NCI-H1092 treated with DMSO at 0.1 percent for 48 hours (cell line): ENCODE measurements at regions not wholly inside any gene's neighbourhood (a gene's known extent, or its start where the extent isn't known, plus 50 kb on each side); places are given as distances from the start of the nearest gene placed in this dataset.
"Not testable (repeated sequence)": the region's sequence is repeated elsewhere in the genome, so short reads cannot be mapped to it uniquely, and the experiment has no call there.

ENCODE experiments used
- DNase-seq: peaks from one replicate; lab custom pipeline; 2025; lab: John Stamatoyannopoulos, UW

- DNase-seq: not testable (repeated sequence)
Measured at GRCh38 chr9:104195142-104195541, 101.0 kb downstream of the SMC2 start.

DNA sequence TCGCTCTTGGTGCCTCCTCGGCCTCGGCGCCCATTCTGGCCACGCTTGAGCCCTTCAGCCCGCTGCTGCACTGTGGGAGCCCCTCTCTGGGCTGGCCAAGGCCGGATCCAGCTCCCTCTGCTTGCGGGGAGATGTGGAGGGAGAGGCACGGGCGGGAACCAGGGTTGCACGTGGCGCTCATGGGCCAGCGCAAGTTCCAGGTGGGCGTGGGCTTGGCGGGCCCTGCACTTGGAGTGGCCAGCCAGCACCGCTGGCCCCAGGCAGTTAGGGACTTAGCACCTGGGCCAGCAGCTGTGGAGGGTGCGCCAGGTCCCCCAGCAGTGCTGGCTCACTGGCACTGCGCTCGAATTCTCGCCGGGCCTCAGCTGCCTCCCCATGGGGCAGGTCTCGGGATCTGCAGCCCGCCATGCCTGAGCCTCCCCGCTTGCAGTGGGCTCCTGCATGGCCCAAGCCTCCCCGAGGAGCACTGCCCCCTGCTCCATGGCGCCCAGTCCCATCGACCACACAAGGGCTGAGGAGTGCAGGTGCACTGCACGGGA is 106.4 kb downstream of the SMC2 start:
- no peak for DNase-seq

DNA sequence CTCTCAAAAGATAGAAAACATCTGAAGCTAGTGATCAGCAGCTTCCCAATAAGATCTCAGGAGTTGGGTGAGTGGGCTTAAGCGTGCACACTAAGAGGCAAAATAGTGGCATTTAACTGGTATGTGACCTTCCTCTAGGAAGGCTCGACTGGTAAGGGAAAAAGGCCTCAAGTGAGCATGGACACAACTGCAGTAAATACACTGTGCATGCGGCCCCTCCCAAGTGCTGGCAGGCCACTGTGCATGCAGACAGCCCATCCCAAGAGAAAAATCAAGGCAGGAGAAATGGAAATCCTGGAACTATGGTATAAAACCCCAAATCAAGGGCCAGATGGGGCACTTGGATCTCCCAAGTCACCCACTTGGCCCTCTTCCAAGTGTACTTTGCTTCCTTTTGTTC is 112.7 kb downstream of the SMC2 start:
- no peak for DNase-seq

GRCh38 chr9:104209387-104209786 is 115.3 kb downstream of the SMC2 start:
- DNase-seq: no peak

GRCh38 chr9:104227108-104227507 is 133.0 kb downstream of the SMC2 start:
- DNase-seq: no peak

DNA sequence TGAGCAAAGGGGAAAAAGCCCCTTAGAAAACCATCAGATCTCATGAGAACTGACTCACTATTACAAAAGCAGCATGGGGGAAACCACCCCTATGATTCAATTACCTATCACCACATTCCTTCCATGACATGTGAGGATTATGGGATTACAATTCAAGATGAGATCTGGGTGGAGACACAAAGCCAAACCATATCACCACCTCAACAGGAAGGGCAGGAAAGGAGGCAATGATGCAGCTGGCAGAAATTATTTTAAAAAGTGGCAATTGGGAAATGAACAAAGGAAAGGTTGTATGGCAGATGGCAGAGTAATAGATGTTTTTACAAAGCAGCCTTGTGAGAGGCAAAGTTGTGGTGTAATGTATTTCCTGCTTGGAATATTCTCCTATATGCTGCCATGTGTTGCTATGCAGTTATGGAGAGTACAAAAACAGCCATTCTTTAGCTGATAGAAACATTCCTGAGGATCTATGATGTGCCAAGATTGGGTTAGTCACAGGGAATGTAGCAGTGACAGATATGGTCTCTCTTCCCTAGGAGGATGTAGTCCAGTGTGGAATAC is 138.8 kb downstream of the SMC2 start:
- no peak for DNase-seq

DNA sequence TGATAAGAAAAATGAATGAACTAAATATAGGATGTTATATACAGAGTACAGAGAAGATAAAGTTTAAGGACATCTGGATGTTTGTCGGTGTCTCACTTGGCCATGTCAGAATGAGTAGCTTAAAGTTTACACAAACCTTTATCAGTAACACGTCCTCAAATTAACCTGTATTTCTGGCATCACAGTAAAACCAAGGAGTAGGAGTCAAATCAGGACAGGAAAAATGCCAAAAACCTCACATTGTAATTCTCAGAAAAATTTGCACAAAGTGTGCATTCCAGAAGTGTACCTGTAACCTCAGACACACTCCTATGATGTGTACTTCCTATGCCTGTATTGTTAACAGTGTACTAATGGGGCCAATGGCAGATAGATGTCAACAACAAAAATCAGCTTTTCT is 139.3 kb downstream of the SMC2 start:
- no peak for DNase-seq

DNA sequence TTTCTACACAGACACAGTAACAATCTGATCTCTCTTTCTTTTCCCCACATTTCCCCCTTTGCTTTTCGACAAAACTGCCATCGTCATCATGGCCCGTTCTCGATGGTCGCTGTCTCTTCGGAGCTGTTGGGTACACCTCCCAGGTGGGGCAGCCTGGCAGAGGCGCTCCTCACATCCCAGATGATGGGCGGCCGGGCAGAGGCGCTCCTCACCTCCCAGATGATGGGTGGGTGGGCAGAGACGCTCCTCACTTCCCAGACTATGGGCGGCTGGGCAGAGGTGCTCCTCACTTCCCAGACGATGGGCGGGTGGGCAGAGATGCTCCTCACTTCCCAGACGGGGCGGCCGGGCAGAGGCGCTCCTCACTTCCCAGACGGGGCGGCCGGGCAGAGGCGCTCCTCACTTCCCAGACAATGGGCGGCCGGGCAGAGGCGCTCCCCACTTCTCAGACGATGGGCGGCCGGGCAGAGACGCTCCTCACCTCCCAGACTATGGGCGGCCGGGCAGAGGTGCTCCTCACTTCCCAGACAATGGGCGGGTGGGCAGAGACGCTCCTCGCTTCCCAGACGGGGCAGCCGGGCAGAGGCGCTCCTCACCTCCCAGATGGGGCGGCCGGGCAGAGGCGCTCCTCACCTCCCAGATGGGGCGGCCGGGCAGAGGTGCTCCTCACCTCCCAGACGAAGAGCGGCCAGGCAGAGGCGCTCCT is 140.7 kb downstream of the SMC2 start:
- not testable (repeated sequence) for DNase-seq

- not testable (repeated sequence) for DNase-seq
Measured at GRCh38 chr9:104235347-104236120, 141.4 kb downstream of the SMC2 start.

- no peak for DNase-seq
Measured at GRCh38 chr9:104238668-104239067, 144.6 kb downstream of the SMC2 start.

DNA sequence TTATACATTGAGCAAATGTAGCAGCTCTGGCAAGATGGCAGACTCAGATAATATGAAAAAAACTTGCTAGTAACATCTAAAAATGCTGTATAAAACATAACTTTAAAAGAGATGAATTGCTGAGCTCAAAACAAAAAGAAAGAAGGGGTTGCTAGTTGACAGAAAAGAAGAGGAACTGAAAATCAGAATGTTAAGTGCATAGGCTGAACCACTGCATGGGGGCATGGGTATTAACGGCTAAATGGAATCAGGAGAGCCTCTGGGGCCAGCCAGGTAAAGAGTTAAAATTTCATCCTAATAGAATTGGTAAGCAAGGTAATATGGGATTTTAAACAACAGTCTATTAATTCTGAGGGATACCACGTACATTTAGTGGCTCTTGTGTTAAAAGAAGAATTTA is 146.8 kb downstream of the SMC2 start:
- DNase-seq: no peak

DNA sequence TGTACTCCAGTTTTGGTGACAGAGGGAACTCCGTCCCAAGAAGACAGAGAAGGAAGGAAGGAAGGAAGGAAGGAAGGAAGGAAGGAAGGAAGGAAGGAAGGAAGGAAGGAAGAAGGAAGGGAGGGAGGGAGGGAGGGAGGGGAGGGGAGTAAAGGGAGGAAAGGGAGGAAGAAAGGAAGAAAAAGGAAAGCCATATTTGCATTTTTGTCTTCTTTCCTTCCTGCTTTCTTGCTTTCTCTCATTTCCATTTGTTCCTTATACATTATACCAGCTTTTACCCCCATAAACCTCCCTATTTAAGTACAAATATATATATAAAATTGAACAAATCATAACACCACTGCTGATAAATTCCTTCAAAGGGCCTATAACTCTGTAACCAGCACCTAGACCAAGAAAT is 151.8 kb downstream of the SMC2 start:
- DNase-seq: no peak

- no peak for DNase-seq
Measured at GRCh38 chr9:104247899-104248460, 153.9 kb downstream of the SMC2 start.

DNA sequence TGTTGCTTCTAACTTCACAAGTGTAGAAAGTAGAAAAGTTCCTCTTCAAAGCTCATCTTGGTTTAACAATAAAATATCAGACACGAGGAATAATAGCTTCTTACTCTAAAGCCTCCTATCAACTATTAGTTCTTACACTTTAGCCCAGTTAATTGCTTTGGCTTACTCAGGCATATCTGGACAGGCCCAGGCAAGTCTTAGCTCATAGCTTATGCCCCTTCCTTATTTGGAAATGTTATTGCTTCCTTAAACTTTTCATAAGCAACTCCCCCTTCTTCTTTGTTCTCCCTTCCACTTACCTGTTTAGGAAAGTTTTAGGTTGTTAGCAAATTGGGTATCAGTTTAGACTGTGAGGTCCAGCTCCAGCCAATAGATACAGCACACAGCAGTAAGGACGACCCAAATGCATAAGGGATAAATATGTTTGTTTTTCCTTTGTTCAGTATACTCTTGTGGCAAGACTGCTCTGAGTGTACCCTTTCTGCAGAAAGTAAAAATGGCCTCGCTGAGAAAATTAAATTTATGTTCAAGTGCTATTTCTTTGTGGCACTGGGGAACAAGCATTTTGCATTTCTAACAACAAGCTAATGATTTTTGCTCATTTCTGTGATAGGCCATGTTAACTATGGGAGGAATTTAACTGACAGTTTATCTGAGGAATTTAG is 162.1 kb downstream of the SMC2 start:
- no peak for DNase-seq

- DNase-seq: no peak
Measured at GRCh38 chr9:104256696-104257062, 162.6 kb downstream of the SMC2 start.

DNA sequence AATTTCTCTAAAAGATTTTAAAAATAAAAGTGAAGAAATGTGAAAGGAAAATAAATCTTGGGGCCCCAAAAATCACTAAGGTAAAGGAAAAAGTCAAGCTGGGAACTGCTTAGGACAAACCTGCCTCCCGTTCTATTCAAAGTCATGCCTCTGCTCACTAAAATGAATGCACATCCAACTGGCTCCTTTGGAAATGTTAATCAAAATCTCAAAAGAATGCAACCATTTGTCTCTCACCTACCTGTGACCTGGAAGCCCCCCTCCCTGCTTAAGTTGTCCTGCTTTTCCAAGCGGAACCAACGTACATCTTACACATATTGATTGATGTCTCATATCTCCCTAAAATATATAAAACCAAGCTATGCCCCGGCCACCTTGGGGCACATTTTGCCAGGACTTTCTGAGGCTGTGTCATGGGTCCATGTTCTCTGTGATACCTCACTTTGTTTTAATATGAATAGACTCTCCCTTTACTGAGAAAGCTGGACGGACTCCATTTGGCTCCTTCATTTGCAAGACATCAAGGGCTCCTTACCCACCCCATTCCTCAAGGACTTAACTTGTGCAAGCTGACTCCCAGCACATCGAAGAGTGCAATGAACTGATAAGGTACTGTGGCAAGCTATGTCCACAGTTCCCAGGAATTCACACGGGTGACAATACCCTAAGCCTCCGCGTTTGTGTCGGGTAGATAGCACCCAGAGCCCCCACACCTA is 164.3 kb downstream of the SMC2 start:
- no peak for DNase-seq

- DNase-seq: no peak
Measured at GRCh38 chr9:104260004-104260403, 165.9 kb downstream of the SMC2 start.

DNA sequence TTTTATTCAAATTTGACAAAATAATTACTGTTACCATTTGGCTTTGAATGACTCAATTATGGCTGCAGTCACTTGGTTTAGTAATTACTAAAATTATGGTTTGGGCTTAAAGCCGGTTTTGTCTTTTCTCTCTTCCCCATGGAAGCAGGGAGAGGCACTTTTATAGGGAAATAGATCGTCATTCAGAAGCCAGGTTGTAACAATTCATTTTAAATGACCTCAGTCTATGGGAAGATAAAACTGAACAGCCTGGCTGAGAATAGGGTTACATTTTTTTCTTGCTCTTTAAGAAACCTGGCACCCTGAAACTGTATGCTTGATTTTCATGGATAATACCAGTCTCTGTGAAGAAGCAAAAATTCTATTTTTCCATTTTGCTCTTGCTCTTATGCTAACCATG is 169.8 kb downstream of the SMC2 start:
- DNase-seq: no peak

- DNase-seq: no peak
Measured at GRCh38 chr9:104264431-104264830, 170.3 kb downstream of the SMC2 start.

DNA sequence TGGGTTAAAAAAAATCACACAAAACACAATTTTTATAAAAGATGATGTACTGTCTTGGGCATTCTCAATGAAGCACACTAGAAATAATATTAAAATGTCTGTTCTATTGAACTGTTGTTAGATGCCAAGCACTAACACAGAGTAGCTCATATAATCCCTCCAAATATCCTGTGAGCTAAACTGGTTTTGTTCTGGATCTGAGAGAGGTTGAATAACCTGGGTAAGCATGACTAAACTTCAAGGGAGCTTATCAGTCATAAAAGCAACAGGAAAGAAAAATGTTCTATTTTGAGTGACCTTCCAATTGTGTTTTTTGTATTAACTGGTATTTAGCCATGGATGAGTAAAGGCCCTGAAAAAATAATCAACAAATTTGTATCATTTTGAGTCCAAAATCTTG is 175.3 kb downstream of the SMC2 start:
- no peak for DNase-seq
